H9 (cell line): ENCODE measurements at regions not wholly inside any gene's neighbourhood (a gene's known extent, or its start where the extent isn't known, plus 50 kb on each side); places are given as distances from the start of the nearest gene placed in this dataset.

Experiments used
- DNase-seq: peaks from one replicate; pipeline ENCODE4 v3.0.0-alpha.2; 2017
- H2AFZ ChIP-seq: one replicate; pipeline ENCODE4 v1.6.1; 2013; ENCODE audit warnings: mild to moderate bottlenecking, low read length, control low read depth, moderate library complexity
- H2AK5ac ChIP-seq: 2 replicates; pipeline ENCODE4 v1.6.1; 2013; ENCODE audit warnings: low read length, control low read depth, mixed read lengths; ENCODE audit not compliant: insufficient read length
- H2BK120ac ChIP-seq: one replicate; pipeline ENCODE4 v1.6.1; 2013; ENCODE audit warnings: low read depth, mild to moderate bottlenecking, low read length, control low read depth, inconsistent platforms; ENCODE audit not compliant: poor library complexity, severe bottlenecking
- H2BK12ac ChIP-seq: 2 replicates; pipeline ENCODE4 v1.6.1; 2013; ENCODE audit warnings: low read length, control low read depth, mixed read lengths, low read depth; ENCODE audit not compliant: insufficient read length
- H2BK15ac ChIP-seq: 2 replicates; pipeline ENCODE4 v1.6.1; 2013; ENCODE audit warnings: low read depth, low read length, control low read depth
- H2BK20ac ChIP-seq: one replicate; pipeline ENCODE4 v1.6.1; 2013; ENCODE audit warnings: low read depth, mild to moderate bottlenecking, low read length, control low read depth, inconsistent platforms; ENCODE audit not compliant: poor library complexity, severe bottlenecking
- H2BK5ac ChIP-seq: 2 replicates; pipeline ENCODE4 v1.6.1; 2013; ENCODE audit warnings: low read length, control low read depth, mixed read lengths; ENCODE audit not compliant: insufficient read length
- H3K14ac ChIP-seq: 2 replicates; pipeline ENCODE4 v1.6.1; 2013; ENCODE audit warnings: low read length, control low read depth; ENCODE audit not compliant: insufficient read depth
- H3K18ac ChIP-seq: 2 replicates; pipeline ENCODE4 v1.6.1; 2013; ENCODE audit warnings: low read depth, mild to moderate bottlenecking, mixed read lengths, low read length, control low read depth; ENCODE audit not compliant: insufficient read length
- H3K23ac ChIP-seq: 2 replicates; pipeline ENCODE4 v1.6.1; 2013; ENCODE audit warnings: low read length, control low read depth, mixed read lengths, low read depth; ENCODE audit not compliant: insufficient read length
- H3K23me2 ChIP-seq: 2 replicates; pipeline ENCODE4 v1.6.1; 2013; ENCODE audit warnings: low read depth, mild to moderate bottlenecking, mixed read lengths, low read length, control low read depth; ENCODE audit not compliant: insufficient read length, poor library complexity, severe bottlenecking
- H3K27ac ChIP-seq: 2 replicates; pipeline ENCODE4 v1.5.1; 2013; ENCODE audit warnings: low read length, control low read depth, mixed read lengths, low read depth; ENCODE audit not compliant: insufficient read length
- H3K27me3 ChIP-seq: 2 replicates; pipeline ENCODE4 v1.6.1; 2013; ENCODE audit warnings: low read length, control low read depth, inconsistent platforms; ENCODE audit not compliant: insufficient read depth
- H3K4ac ChIP-seq: 2 replicates; pipeline ENCODE4 v1.6.1; 2013; ENCODE audit warnings: low read depth, mild to moderate bottlenecking, control low read depth, inconsistent platforms, low read length, moderate library complexity
- H3K4me1 ChIP-seq: 2 replicates; pipeline ENCODE4 v1.6.1; 2013; ENCODE audit warnings: low read length, control low read depth, inconsistent platforms; ENCODE audit not compliant: insufficient read depth
- H3K4me2 ChIP-seq: 2 replicates; pipeline ENCODE4 v1.6.1; 2013; ENCODE audit warnings: low read length, control low read depth, mixed read lengths; ENCODE audit not compliant: insufficient read length, insufficient read depth
- H3K56ac ChIP-seq: 2 replicates; pipeline ENCODE4 v1.6.1; 2013; ENCODE audit warnings: low read depth, mild to moderate bottlenecking, mixed read lengths, low read length, control low read depth; ENCODE audit not compliant: insufficient read length
- H3K79me1 ChIP-seq: 2 replicates; pipeline ENCODE4 v1.6.1; 2013; ENCODE audit warnings: low read depth, mild to moderate bottlenecking, moderate library complexity, low read length, control low read depth, inconsistent platforms; ENCODE audit not compliant: insufficient read depth, poor library complexity, severe bottlenecking
- H3K79me2 ChIP-seq: 2 replicates; pipeline ENCODE4 v1.6.1; 2013; ENCODE audit warnings: low read length, control low read depth, inconsistent platforms; ENCODE audit not compliant: insufficient read depth
- H3K9ac ChIP-seq: 2 replicates; pipeline ENCODE4 v1.6.1; 2013; ENCODE audit warnings: low read length, control low read depth, mixed read lengths; ENCODE audit not compliant: insufficient read length; ENCODE audit errors: extremely low read depth
- H3K9me3 ChIP-seq: one replicate; pipeline ENCODE4 v1.6.1; 2013; ENCODE audit warnings: low read depth, low read length, inconsistent platforms; ENCODE audit not compliant: control insufficient read depth
- H3T11ph ChIP-seq: one replicate; pipeline ENCODE4 v1.6.1; 2013; ENCODE audit warnings: mild to moderate bottlenecking, low read length, control low read depth, inconsistent platforms
- H4K20me1 ChIP-seq: one replicate; pipeline ENCODE4 v1.6.1; 2013; ENCODE audit not compliant: control insufficient read depth, insufficient read length, insufficient read depth
- H4K5ac ChIP-seq: 2 replicates; pipeline ENCODE4 v1.6.1; 2013; ENCODE audit warnings: low read depth, mild to moderate bottlenecking, mixed read lengths, low read length, control low read depth; ENCODE audit not compliant: insufficient read length
- H4K8ac ChIP-seq: replicated peaks from 2 replicates; pipeline ENCODE4 v1.6.1; 2013; ENCODE audit warnings: low read length, control low read depth, mixed read lengths, low read depth; ENCODE audit not compliant: insufficient read length
- H4K91ac ChIP-seq: 2 replicates; pipeline ENCODE4 v1.6.1; 2013; ENCODE audit warnings: low read depth, mild to moderate bottlenecking, moderate library complexity, mixed read lengths, low read length, control low read depth; ENCODE audit not compliant: insufficient read length
- H3K27ac Mint-ChIP-seq, 3 experiments: 2 replicates in 2 of 3; 3 replicates in 1 of 3; pipeline ENCODE4 v1.8.0; 2020 to 2021; ENCODE audit warnings: mixed read lengths in 3 of 3, mild to moderate bottlenecking in 1 of 3, moderate library complexity in 1 of 3
- H3K27me3 Mint-ChIP-seq: 2 replicates; pipeline ENCODE4 v1.8.0; 2021; ENCODE audit warnings: low read depth, mild to moderate bottlenecking, moderate library complexity, mixed read lengths
- H3K36me3 Mint-ChIP-seq, 3 experiments: 2 replicates in 2 of 3; 3 replicates in 1 of 3; pipeline ENCODE4 v1.8.0; 2020 to 2021; ENCODE audit warnings: low read depth in 3 of 3, mixed read lengths in 3 of 3; ENCODE audit not compliant: insufficient read depth in 1 of 3
- H3K4me1 Mint-ChIP-seq, 2 experiments: 2 replicates each; pipeline ENCODE4 v1.8.0; 2020; ENCODE audit warnings: mixed read lengths in 2 of 2
- H3K4me3 Mint-ChIP-seq, 2 experiments: 2 replicates in 1 of 2; 3 replicates in 1 of 2; pipeline ENCODE4 v1.8.0; 2020 to 2021; ENCODE audit warnings: mild to moderate bottlenecking in 2 of 2, mixed read lengths in 2 of 2, moderate library complexity in 1 of 2
- H3K9me3 Mint-ChIP-seq, 2 experiments: 2 replicates in 1 of 2; 3 replicates in 1 of 2; pipeline ENCODE4 v1.8.0; 2020; ENCODE audit warnings: mild to moderate bottlenecking in 2 of 2, mixed read lengths in 2 of 2, moderate library complexity in 1 of 2
- CTCF ChIP-seq: fragments of 200-600 bp; sonication (generic); conservative IDR thresholded peaks from 3 replicates; pipeline ENCODE4 v1.8.0; 2021; ENCODE audit warnings: antibody characterized with exemption, mild to moderate bottlenecking
- WGBS: extraction: QIAGEN DNeasy Blood & Tissue Kit; methylation state at CpG from one replicate; pipeline ENCODE4 v1.1.7; 2013; ENCODE audit warnings: missing lambda C conversion rate, low lambda C conversion rate, mixed read lengths; ENCODE audit not compliant: insufficient read length; ENCODE audit errors: extremely low coverage; 5-methylcytosine and 5-hydroxymethylcytosine counted together

- no peak overlapping the region for H3K9ac ChIP-seq
- Mint-ChIP-seq H3K36me3 (no peaks in the 10 kb centered on the region), H3K27me3 (no peaks in the 10 kb centered on the region), H3K4me3 (no peak overlapping the region), H3K4me1 (no peaks in the 10 kb centered on the region), H3K9me3 (no peaks in the 10 kb centered on the region), H3K27ac (no peak overlapping the region)
- H3K14ac ChIP-seq: no peak overlapping the region
- no peaks in the 10 kb centered on the region for H3K79me1 ChIP-seq
- no peak overlapping the region for H2AFZ ChIP-seq
- DNase-seq: no peak
- no peaks in the 10 kb centered on the region for H3K9me3 ChIP-seq
- no peak overlapping the region for H3K27ac ChIP-seq
- H3T11ph ChIP-seq: no peak overlapping the region
- H3K4me2 ChIP-seq: no peak overlapping the region
- WGBS: no CpG with 5 or more reads among the region's 2 CpGs
- H3K4me1 ChIP-seq: no peaks in the 10 kb centered on the region
- H3K4ac ChIP-seq: no peak overlapping the region
- H2BK120ac ChIP-seq: no peak overlapping the region
- no peak overlapping the region for H4K91ac ChIP-seq
- no peak overlapping the region for H2AK5ac ChIP-seq
- H4K20me1 ChIP-seq: no peaks in the 10 kb centered on the region
- H2BK5ac ChIP-seq: no peak overlapping the region
- H3K27me3 ChIP-seq: no peaks in the 10 kb centered on the region
- H4K5ac ChIP-seq: no peak overlapping the region
- no peak overlapping the region for H3K56ac ChIP-seq
- no peak overlapping the region for H2BK15ac ChIP-seq
- H3K18ac ChIP-seq: no peak overlapping the region
- H3K79me2 ChIP-seq: no peaks in the 10 kb centered on the region
- H2BK12ac ChIP-seq: no peak overlapping the region
- no peak overlapping the region for H3K23ac ChIP-seq
- no peak overlapping the region for H2BK20ac ChIP-seq
- no peak overlapping the region for H4K8ac ChIP-seq
- H3K23me2 ChIP-seq: no peaks in the 10 kb centered on the region
- TF ChIP-seq CTCF: no peak
Observed at GRCh38 chr12:88401155-88401554, 179.1 kb downstream of the KITLG start.
